ENCODE measurements at regions not wholly inside any gene's neighbourhood (a gene's known extent, or its start where the extent isn't known, plus 50 kb on each side); places are given as distances from the start of the nearest gene placed in this dataset.

DNA sequence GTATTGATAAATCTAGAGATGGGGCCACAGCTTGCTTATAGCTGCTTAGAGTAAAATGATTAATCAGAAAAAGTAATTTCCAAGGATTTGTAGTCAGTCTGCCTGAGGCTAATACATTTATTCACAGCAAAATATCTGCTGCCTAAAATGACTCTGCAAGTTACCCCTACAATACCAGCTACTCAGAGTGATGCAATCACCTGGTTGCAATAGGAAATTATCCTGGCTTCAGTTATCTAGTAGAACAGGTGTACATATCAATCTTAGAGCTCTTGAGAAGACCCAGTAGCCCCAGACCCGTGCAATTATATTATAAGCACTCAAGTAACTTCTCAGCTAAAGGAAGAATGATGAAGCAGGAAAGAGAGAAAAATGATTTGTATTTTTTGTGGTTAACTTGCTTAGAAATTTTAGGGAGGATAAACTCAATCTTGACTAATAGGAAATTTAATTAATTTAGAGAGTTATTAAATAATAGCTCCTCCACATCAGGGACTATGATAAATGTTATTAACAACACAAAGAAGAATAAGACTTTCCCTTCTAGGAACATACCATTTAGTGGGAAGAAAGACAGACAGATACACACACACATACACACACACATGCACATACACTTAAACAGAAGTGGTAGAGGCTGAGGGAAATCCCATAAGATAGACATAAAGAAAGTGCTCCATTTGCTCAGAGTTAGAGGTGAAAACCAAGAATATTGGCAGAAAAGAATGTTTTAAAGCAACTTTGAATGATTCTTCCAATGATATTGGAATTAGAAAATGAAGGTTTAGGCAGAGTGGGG lies 140.4 kb upstream of the PRSS1 start:
- no peak for DNase-seq (ENCODE audit: insufficient read length, low spot score)
- no peak for FAIRE-seq
- TF ChIP-seq TAF1 (IDR thresholded peaks at IDR 0.05; ENCODE audit: low read depth, low read length) (no peak), SPI1 (IDR thresholded peaks at IDR 0.05; ENCODE audit: low read depth, low read length) (no peak), PAX5 (IDR thresholded peaks at IDR 0.05; ENCODE audit: insufficient read depth, low read length, severe bottlenecking) (no peak), POLR2A (IDR thresholded peaks at IDR 0.05; ENCODE audit: low read depth, low read length) (no peak)

DNA sequence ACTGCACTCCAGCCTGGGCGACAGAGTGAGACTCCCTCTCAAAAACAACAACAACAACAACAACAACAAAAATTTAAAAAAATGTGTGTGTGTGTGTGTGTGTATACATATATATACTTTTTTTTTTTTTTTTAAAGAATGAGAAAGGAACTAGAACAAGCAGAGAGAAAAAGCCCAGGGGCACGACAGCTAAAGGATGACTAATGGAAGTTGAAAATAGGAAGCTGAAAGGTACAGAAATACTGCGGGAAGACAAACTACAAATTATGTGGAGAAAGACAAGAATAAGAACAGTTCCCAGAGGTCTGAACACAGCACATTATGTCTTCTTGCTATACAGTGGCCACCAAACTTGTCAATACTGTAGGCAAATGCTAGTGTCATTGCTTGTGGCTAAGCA lies 141.9 kb upstream of the PRSS1 start:
- FAIRE-seq (no peak), DNase-seq (ENCODE audit: insufficient read length, low spot score) (no peak)
- TF ChIP-seq POLR2A (IDR thresholded peaks at IDR 0.05; ENCODE audit: low read depth, low read length) (no peak), POU2F2 (IDR thresholded peaks at IDR 0.05; ENCODE audit: low read depth, low read length) (no peak), POLR2AphosphoS5 (IDR thresholded peaks at IDR 0.05; ENCODE audit: low read depth, low read length) (no peak), TAF1 (IDR thresholded peaks at IDR 0.05; ENCODE audit: low read depth, low read length) (no peak), PAX5 (IDR thresholded peaks at IDR 0.05; ENCODE audit: insufficient read depth, low read length, severe bottlenecking) (no peak), SPI1 (IDR thresholded peaks at IDR 0.05; ENCODE audit: low read depth, low read length) (no peak)

DNA sequence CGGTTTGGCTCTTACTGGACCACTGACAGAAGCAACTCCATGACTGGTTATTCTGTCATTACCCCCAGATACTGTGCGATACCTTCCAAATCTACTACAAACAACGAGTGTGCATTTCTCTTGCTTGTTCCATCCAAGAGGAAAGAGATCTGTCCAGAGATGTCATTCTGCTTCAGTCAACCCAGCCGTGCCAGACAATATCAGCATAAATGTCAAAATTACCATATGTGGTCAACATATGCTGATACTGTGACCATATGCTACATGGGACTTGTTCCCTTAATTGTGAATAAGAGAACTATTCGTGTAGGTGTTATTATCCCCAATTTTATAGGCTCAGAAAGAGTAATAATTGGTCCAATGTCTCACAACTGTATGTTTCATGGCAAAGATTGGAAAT lies 143.2 kb upstream of the PRSS1 start:
- no peak for TF ChIP-seq PAX5 (IDR thresholded peaks at IDR 0.05; ENCODE audit: insufficient read depth, low read length, severe bottlenecking)
- no peak for TF ChIP-seq TAF1 (IDR thresholded peaks at IDR 0.05; ENCODE audit: low read depth, low read length)
- TF ChIP-seq POLR2AphosphoS5 (IDR thresholded peaks at IDR 0.05; ENCODE audit: low read depth, low read length): no peak
- no peak for TF ChIP-seq POU2F2 (IDR thresholded peaks at IDR 0.05; ENCODE audit: low read depth, low read length)
- no peak for TF ChIP-seq SPI1 (IDR thresholded peaks at IDR 0.05; ENCODE audit: low read depth, low read length)
- no peak for TF ChIP-seq POLR2A (IDR thresholded peaks at IDR 0.05; ENCODE audit: low read depth, low read length)
- no peak for DNase-seq (ENCODE audit: insufficient read length, low spot score)
- no peak for FAIRE-seq

DNA sequence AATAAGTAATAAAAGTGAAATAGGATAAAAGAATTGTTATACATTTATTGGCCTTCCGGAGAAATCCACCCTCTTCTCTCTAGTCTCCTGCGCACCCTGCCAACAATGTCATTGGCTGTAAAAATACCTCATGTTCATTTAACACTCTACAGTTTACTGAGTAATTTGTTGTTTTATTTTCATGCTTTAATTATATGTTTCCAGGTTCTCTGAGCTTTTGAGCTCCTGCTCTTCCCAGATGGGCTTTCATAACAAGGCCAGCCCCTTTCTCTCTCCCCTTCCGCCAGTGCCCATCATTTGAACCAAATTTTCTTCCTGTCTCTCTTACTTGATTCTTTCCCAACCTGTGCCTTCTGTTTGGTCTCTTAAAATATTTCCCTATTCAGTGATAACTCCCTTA lies 144.6 kb upstream of the PRSS1 start:
- no peak for FAIRE-seq
- TF ChIP-seq POU2F2 (IDR thresholded peaks at IDR 0.05; ENCODE audit: low read depth, low read length) (no peak), PAX5 (IDR thresholded peaks at IDR 0.05; ENCODE audit: insufficient read depth, low read length, severe bottlenecking) (no peak), TAF1 (IDR thresholded peaks at IDR 0.05; ENCODE audit: low read depth, low read length) (no peak), POLR2A (IDR thresholded peaks at IDR 0.05; ENCODE audit: low read depth, low read length) (no peak), SPI1 (IDR thresholded peaks at IDR 0.05; ENCODE audit: low read depth, low read length) (no peak), POLR2AphosphoS5 (IDR thresholded peaks at IDR 0.05; ENCODE audit: low read depth, low read length) (no peak)
- DNase-seq (ENCODE audit: insufficient read length, low spot score): no peak

DNA sequence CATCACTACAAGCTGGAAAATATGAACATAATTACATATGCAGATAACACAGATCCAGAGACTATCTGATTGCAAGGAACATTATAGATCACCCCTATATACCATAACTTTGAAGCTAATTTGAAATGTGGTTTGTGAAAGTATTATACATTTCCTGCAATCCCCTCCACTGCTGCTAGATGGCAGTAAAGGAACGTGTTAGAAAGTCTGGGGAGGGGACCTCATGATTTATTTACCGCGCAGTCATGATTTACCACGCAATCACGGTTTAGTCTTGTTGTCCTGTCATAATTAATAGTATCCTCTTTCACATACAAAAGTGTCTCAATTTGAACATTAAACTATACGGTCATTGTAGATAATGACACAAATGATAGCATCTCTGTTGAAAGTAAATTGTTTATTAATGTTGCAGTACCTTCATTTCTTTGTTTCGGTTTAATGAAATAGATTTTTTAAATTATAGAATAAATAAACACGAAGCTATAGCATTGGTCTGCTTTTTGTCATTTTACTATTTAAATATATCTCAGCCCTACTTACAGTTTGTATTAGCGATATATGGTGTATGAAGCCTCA lies 145.3 kb upstream of the PRSS1 start:
- TF ChIP-seq PAX5 (IDR thresholded peaks at IDR 0.05; ENCODE audit: insufficient read depth, low read length, severe bottlenecking) (no peak), TAF1 (IDR thresholded peaks at IDR 0.05; ENCODE audit: low read depth, low read length) (no peak), POLR2A (IDR thresholded peaks at IDR 0.05; ENCODE audit: low read depth, low read length) (no peak), SPI1 (IDR thresholded peaks at IDR 0.05; ENCODE audit: low read depth, low read length) (no peak), POLR2AphosphoS5 (IDR thresholded peaks at IDR 0.05; ENCODE audit: low read depth, low read length) (no peak), POU2F2 (IDR thresholded peaks at IDR 0.05; ENCODE audit: low read depth, low read length) (no peak)
- FAIRE-seq (no peak), DNase-seq (ENCODE audit: insufficient read length, low spot score) (peak; percentile 40)

DNA sequence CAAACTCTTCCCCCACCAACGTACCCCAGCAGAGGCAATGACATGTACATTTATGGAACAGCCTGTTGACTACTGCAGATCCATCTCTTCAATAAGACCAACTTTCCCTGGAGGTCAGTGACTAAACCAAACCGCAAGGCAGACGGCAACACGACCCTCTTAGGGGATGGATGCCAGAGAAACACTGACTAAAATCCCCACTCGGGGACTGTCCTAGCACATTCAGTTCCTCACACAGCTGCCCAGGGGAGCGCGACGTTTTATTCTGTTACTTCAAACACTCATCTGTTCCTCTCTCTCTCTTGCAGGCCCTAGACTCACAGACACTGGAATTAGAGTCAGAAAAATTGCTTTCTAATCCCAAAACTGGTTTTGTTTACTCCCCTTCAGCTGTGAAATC lies 146.5 kb upstream of the PRSS1 start:
- FAIRE-seq: no peak
- TF ChIP-seq SPI1 (IDR thresholded peaks at IDR 0.05; ENCODE audit: low read depth, low read length) (peak; percentile 80), POLR2A (IDR thresholded peaks at IDR 0.05; ENCODE audit: low read depth, low read length) (no peak), TAF1 (IDR thresholded peaks at IDR 0.05; ENCODE audit: low read depth, low read length) (no peak), POLR2AphosphoS5 (IDR thresholded peaks at IDR 0.05; ENCODE audit: low read depth, low read length) (no peak), PAX5 (IDR thresholded peaks at IDR 0.05; ENCODE audit: insufficient read depth, low read length, severe bottlenecking) (peak; percentile 94), POU2F2 (IDR thresholded peaks at IDR 0.05; ENCODE audit: low read depth, low read length) (no peak)
- no peak for DNase-seq (ENCODE audit: insufficient read length, low spot score)

DNA sequence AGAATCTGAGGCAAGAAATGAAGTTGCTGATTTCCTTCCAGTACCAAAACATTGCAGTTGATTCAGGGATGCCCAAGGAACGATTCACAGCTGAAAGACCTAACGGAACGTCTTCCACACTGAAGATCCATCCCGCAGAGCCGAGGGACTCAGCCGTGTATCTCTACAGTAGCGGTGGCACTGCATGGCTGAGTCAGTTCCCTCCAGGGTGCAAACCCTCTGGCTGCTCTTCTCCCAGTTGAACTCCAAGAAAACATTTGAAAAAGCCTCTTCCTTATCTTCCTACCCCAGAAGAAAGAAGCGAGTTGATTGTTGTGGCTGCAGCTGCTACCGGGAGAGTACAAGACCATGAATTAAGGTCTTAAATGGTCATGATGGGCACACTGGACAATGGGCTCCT lies 147.1 kb upstream of the PRSS1 start:
- DNase-seq (ENCODE audit: insufficient read length, low spot score): no peak
- FAIRE-seq: no peak
- TF ChIP-seq PAX5 (IDR thresholded peaks at IDR 0.05; ENCODE audit: insufficient read depth, low read length, severe bottlenecking) (no peak), TAF1 (IDR thresholded peaks at IDR 0.05; ENCODE audit: low read depth, low read length) (no peak), SPI1 (IDR thresholded peaks at IDR 0.05; ENCODE audit: low read depth, low read length) (no peak), POLR2AphosphoS5 (IDR thresholded peaks at IDR 0.05; ENCODE audit: low read depth, low read length) (no peak), POU2F2 (IDR thresholded peaks at IDR 0.05; ENCODE audit: low read depth, low read length) (no peak), POLR2A (IDR thresholded peaks at IDR 0.05; ENCODE audit: low read depth, low read length) (no peak)

DNA sequence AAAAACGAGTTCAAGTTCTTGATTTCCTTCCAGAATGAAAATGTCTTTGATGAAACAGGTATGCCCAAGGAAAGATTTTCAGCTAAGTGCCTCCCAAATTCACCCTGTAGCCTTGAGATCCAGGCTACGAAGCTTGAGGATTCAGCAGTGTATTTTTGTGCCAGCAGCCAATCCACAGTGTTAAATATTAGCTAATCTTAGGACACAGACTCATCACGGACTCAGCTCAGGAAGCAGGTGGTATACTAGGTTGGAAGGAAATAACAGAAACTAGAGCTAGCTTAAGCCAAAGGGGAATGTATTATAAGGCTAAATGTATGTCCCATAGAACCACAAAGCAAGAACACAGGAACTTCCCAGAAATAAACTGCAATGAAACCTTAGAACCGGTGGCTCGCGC lies 151.0 kb upstream of the PRSS1 start:
- FAIRE-seq (no peak), DNase-seq (ENCODE audit: insufficient read length, low spot score) (no peak)
- no peak for TF ChIP-seq PAX5 (IDR thresholded peaks at IDR 0.05; ENCODE audit: insufficient read depth, low read length, severe bottlenecking)
- no peak for TF ChIP-seq POLR2A (IDR thresholded peaks at IDR 0.05; ENCODE audit: low read depth, low read length)
- TF ChIP-seq TAF1 (IDR thresholded peaks at IDR 0.05; ENCODE audit: low read depth, low read length): no peak
- no peak for TF ChIP-seq POLR2AphosphoS5 (IDR thresholded peaks at IDR 0.05; ENCODE audit: low read depth, low read length)
- no peak for TF ChIP-seq SPI1 (IDR thresholded peaks at IDR 0.05; ENCODE audit: low read depth, low read length)
- no peak for TF ChIP-seq POU2F2 (IDR thresholded peaks at IDR 0.05; ENCODE audit: low read depth, low read length)

DNA sequence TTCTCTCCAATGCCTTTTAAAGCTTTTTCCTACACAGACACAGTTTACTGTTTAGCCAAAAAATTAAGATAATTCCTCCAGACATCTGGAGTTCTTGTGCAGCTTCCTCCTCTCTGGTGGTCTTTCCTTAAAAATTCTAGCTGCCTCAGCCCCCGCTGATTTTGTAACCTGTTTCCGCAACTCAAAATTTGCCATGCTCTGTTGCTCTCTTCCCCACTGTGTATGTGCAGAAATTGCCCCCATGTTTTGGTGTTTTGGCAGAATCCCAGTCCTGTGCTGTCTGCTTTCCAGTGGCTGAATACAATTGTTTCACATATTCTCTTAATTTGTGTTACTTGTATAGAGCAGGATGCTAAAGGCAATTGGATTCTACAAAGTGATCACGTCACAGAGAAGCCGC lies 151.7 kb upstream of the PRSS1 start:
- FAIRE-seq (no peak), DNase-seq (ENCODE audit: insufficient read length, low spot score) (no peak)
- no peak for TF ChIP-seq SPI1 (IDR thresholded peaks at IDR 0.05; ENCODE audit: low read depth, low read length)
- no peak for TF ChIP-seq POLR2A (IDR thresholded peaks at IDR 0.05; ENCODE audit: low read depth, low read length)
- TF ChIP-seq TAF1 (IDR thresholded peaks at IDR 0.05; ENCODE audit: low read depth, low read length): no peak
- no peak for TF ChIP-seq POU2F2 (IDR thresholded peaks at IDR 0.05; ENCODE audit: low read depth, low read length)
- no peak for TF ChIP-seq PAX5 (IDR thresholded peaks at IDR 0.05; ENCODE audit: insufficient read depth, low read length, severe bottlenecking)
- TF ChIP-seq POLR2AphosphoS5 (IDR thresholded peaks at IDR 0.05; ENCODE audit: low read depth, low read length): no peak
